GM21737 (cell line): ENCODE measurements at regions not wholly inside any gene's neighbourhood (a gene's known extent, or its start where the extent isn't known, plus 50 kb on each side); places are given as distances from the start of the nearest gene placed in this dataset.
"Not testable (repeated sequence)": the region's sequence is repeated elsewhere in the genome, so short reads cannot be mapped to it uniquely, and the experiment has no call there.

ENCODE experiments used
- ATAC-seq: cut with Tn5 transposase; IDR thresholded peaks from one replicate; pipeline ENCODE4 v1.9.1; 2021; ENCODE audit warnings: mild to moderate bottlenecking, moderate library complexity; ENCODE audit not compliant: unreplicated experiment

- ATAC-seq: no peak
These were observed 177.5 kb downstream of the MTCL1 start for GRCh38 chr18:8882632-8883408.

- no peak for ATAC-seq
These were observed 178.0 kb downstream of the MTCL1 start for GRCh38 chr18:8883409-8883668.

GRCh38 chr18:8887877-8888276 lies 182.5 kb downstream of the MTCL1 start:
- not testable (repeated sequence) for ATAC-seq

- no peak for ATAC-seq
These were observed 184.1 kb downstream of the MTCL1 start for GRCh38 chr18:8889489-8889888.

- not testable (repeated sequence) for ATAC-seq
These were observed 185.1 kb downstream of the MTCL1 start for GRCh38 chr18:8890503-8890902.

- no peak for ATAC-seq
These were observed 185.7 kb downstream of the MTCL1 start for GRCh38 chr18:8890957-8891464.

GRCh38 chr18:8893221-8893620 lies 187.9 kb downstream of the MTCL1 start:
- no peak for ATAC-seq

- ATAC-seq: no peak
These were observed 188.4 kb downstream of the MTCL1 start for GRCh38 chr18:8893628-8894231.

- no peak for ATAC-seq
These were observed 189.5 kb downstream of the MTCL1 start for GRCh38 chr18:8894823-8895222.

GRCh38 chr18:8895341-8895740 lies 190.0 kb downstream of the MTCL1 start:
- ATAC-seq: no peak

- no peak for ATAC-seq
These were observed 190.7 kb downstream of the MTCL1 start for GRCh38 chr18:8895987-8896619.

- no peak for ATAC-seq
These were observed 193.6 kb downstream of the MTCL1 start for GRCh38 chr18:8899000-8899399.

GRCh38 chr18:8900552-8900951 lies 195.2 kb downstream of the MTCL1 start:
- no peak for ATAC-seq

GRCh38 chr18:8901019-8901418 lies 195.7 kb downstream of the MTCL1 start:
- ATAC-seq: no peak

GRCh38 chr18:8904316-8904715 lies 198.2 kb upstream of the NDUFV2 start:
- ATAC-seq: no peak

GRCh38 chr18:8908792-8909510 lies 193.5 kb upstream of the NDUFV2 start:
- ATAC-seq: no peak

- ATAC-seq: no peak
These were observed 192.2 kb upstream of the NDUFV2 start for GRCh38 chr18:8910186-8910822.

GRCh38 chr18:8910843-8911242 lies 191.7 kb upstream of the NDUFV2 start:
- no peak for ATAC-seq

GRCh38 chr18:8911408-8912340 lies 190.8 kb upstream of the NDUFV2 start:
- no peak for ATAC-seq
